ENCODE measurements at regions not wholly inside any gene's neighbourhood (a gene's known extent, or its start where the extent isn't known, plus 50 kb on each side); places are given as distances from the start of the nearest gene placed in this dataset.

DNA sequence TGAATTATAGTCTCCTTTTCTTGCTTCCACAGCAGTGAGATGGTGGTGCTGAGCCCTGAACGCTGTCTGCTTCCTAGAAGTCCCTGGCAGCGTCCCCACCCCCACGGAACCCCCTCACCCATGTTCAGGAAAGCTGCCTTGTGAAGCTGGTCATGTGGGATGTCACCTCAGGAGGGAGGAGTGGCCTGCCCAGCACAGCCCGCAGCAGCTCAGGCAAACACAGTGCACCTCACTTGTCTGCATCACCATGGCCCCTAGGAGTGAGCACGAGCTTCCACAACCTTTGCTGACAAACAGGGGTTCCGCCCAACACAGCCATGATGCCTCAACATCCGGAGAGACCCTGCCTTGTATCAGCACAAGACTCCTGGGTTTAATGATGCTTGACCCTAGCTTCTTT, 508.9 kb downstream of the RPS24 start:
- DNase-seq (ENCODE audit: extremely low spot score), result no peak
- ChIA-PET POLR2A (no interaction called here), CTCF (no interaction called here)
- TF ChIP-seq HDGF (IDR thresholded peaks at IDR 0.05; ENCODE audit: borderline replicate concordance) (no peak), FOXK2 (IDR thresholded peaks at IDR 0.05) (no peak), ARNT (IDR thresholded peaks at IDR 0.05) (no peak), ZNF384 (IDR thresholded peaks at IDR 0.05) (no peak), ELF4 (IDR thresholded peaks at IDR 0.05) (no peak), NFRKB (IDR thresholded peaks at IDR 0.05) (no peak), BHLHE40 (IDR thresholded peaks at IDR 0.05; ENCODE audit: borderline replicate concordance) (no peak)

DNA sequence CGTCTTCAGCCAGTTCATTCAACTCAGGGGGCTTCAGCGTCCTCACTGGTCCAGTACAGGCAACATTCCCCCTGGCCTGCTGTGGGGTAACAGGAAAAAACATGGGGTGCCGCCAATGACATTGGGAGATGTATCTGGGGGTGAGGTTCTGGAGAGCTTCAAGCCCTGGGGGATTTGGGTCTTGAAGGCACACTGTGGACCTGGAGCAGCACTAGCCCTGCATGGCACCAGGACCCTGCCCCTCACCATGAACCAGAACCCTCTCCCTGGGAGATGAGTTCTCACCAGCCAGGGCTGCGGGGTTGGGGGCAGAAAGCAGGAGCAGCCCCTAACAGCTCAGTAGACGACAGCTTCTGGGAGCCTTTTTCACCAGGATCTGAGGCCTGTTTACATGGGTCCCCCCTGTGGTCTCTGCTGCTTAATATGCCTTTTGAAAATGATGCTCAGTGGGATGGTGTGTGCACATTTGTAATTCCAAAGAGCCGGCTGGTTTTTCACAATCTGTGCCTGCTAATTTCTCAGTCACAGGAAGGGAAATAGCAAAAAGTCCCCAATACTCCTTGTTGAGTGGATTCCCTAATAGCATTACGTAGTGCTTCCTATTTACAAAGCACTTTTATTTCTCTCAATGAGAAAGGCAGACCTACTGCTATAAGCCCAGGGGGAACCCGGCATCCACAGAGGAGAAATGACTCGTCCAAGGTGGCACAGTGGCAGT, 509.5 kb downstream of the RPS24 start:
- ChIA-PET POLR2A (no interaction called here), CTCF (no interaction called here)
- TF ChIP-seq HDGF (IDR thresholded peaks at IDR 0.05; ENCODE audit: borderline replicate concordance) (no peak), BHLHE40 (IDR thresholded peaks at IDR 0.05; ENCODE audit: borderline replicate concordance) (no peak), CTBP1 (IDR thresholded peaks at IDR 0.05; ENCODE audit: borderline replicate concordance) (no peak), ZNF384 (IDR thresholded peaks at IDR 0.05) (no peak), L3MBTL2 (conservative IDR thresholded peaks at IDR 0.05) (no peak), LEF1 (IDR thresholded peaks at IDR 0.05; ENCODE audit: borderline replicate concordance) (no peak), ARNT (IDR thresholded peaks at IDR 0.05) (no peak), FOXM1 (IDR thresholded peaks at IDR 0.05; ENCODE audit: borderline replicate concordance) (no peak), FOXK2 (IDR thresholded peaks at IDR 0.05) (no peak), NFRKB (IDR thresholded peaks at IDR 0.05) (no peak), ELF4 (IDR thresholded peaks at IDR 0.05) (no peak), SP1 (IDR thresholded peaks at IDR 0.05) (no peak)
- TF ChIP-seq, protein P1, sequence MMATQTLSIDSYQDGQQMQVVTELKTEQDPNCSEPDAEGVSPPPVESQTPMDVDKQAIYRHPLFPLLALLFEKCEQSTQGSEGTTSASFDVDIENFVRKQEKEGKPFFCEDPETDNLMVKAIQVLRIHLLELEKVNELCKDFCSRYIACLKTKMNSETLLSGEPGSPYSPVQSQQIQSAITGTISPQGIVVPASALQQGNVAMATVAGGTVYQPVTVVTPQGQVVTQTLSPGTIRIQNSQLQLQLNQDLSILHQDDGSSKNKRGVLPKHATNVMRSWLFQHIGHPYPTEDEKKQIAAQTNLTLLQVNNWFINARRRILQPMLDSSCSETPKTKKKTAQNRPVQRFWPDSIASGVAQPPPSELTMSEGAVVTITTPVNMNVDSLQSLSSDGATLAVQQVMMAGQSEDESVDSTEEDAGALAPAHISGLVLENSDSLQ (IDR thresholded peaks at IDR 0.05), result no peak
- DNase-seq (ENCODE audit: extremely low spot score), result no peak

DNA sequence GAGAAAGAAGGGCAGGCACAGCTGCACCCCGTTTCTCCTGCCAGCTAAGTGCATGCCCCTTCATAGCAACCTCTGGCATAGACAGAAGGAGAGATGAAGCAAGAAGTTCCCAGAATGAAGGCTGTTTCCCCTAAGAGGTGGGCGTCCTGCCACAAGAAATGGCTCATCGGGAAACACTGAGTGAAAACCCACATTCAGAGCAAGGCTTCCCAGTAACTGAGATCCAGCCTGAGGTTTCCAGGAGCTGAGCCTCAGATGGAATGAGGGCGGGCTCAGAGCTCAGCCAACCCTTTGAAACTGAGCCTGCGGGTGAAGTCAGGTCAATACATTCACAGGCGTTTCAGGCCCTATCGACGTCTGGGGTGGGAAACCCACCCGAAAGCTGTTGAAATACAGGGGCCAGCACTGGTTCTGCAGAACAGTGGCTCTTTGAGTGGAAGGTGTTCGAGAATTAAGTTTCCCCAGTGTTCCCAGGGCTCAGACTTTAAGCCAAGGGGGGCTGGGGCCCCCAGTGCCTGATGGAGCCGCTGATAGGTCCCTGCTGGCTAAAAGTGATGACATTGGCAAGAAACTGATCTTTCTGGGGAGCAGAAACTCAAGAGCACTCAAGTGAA, 510.2 kb downstream of the RPS24 start:
- ChIA-PET POLR2A (no interaction called here), CTCF (no interaction called here)
- TF ChIP-seq, protein P1 (IDR thresholded peaks at IDR 0.05), result no peak
- no peak for TF ChIP-seq FOXA1 (IDR thresholded peaks at IDR 0.05)
- TF ChIP-seq NFRKB (IDR thresholded peaks at IDR 0.05), result no peak
- TF ChIP-seq TARDBP (IDR thresholded peaks at IDR 0.05), result no peak
- no peak for TF ChIP-seq BHLHE40 (IDR thresholded peaks at IDR 0.05; ENCODE audit: borderline replicate concordance)
- no peak for TF ChIP-seq CTBP1 (IDR thresholded peaks at IDR 0.05; ENCODE audit: borderline replicate concordance)
- no peak for TF ChIP-seq ELF4 (IDR thresholded peaks at IDR 0.05)
- no peak for TF ChIP-seq LEF1 (IDR thresholded peaks at IDR 0.05; ENCODE audit: borderline replicate concordance)
- no peak for TF ChIP-seq ARNT (IDR thresholded peaks at IDR 0.05)
- no peak for TF ChIP-seq SUZ12 (IDR thresholded peaks at IDR 0.05)
- no peak for TF ChIP-seq SP1 (IDR thresholded peaks at IDR 0.05)
- TF ChIP-seq L3MBTL2 (conservative IDR thresholded peaks at IDR 0.05), result no peak
- no peak for TF ChIP-seq ZNF384 (IDR thresholded peaks at IDR 0.05)
- TF ChIP-seq FOXK2 (IDR thresholded peaks at IDR 0.05), result no peak
- no peak for DNase-seq (ENCODE audit: extremely low spot score)

DNA sequence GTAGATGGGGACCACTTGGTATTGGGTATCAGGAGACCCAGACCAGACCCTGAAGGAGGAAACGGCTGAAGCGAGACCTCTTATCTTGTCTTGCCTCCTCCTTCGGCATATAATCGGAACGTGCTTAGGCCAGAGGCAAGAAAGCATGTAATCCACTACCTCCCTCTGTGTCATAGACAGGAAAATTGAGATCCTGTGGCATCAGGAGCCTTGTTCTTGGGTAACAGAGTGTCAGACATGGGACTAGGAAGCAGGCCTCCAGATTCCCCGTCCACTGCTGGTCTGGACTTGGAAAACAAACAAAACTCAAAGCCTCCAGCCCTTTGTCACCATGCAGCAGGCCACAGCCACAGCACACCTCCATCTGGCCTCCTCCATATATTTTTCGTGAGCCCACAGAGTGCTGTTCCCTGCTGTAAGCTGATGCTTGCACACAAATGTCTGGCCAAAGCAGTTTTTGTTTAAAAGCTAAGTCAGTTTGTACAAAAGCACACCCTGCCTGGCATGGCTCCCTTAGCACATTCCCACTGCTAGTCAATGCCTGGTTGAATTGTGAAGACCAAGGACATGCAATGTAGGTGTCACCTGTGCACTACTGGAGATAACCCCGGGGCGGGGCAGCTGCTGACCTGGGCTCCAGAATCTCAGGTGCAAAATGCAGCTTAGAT, 510.9 kb downstream of the RPS24 start:
- POLR2A ChIA-PET, result no interaction called here
- DNase-seq (ENCODE audit: extremely low spot score), result no peak

DNA sequence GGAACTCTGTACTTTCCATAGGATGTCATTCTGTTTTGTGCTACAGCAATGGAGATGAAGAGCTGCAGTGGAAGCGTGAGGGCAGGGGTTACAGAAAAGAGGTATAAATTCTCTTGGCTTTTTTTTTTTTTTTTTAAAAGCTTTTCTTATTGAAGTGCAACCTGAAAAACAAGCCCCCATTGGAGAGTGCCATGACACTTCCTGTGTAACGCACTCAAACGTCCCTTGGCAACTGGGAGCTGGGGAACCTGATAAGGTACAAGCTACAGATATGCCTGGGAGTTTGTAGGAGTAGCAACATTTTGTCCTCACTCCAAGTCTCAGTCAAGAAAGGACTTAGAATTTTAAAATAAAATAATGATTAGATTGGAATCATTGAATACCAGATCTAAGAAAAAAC, 512.1 kb downstream of the RPS24 start:
- ChIA-PET CTCF (no interaction called here), POLR2A (no interaction called here)
- TF ChIP-seq LEF1 (IDR thresholded peaks at IDR 0.05; ENCODE audit: borderline replicate concordance) (no peak), ELF4 (IDR thresholded peaks at IDR 0.05) (no peak), FOXA1 (IDR thresholded peaks at IDR 0.05) (no peak), FOXK2 (IDR thresholded peaks at IDR 0.05) (no peak), ARNT (IDR thresholded peaks at IDR 0.05) (no peak), CTBP1 (IDR thresholded peaks at IDR 0.05; ENCODE audit: borderline replicate concordance) (no peak), FOXM1 (IDR thresholded peaks at IDR 0.05; ENCODE audit: borderline replicate concordance) (no peak), ZNF384 (IDR thresholded peaks at IDR 0.05) (no peak; the same call in 1 of the 2 replicates), BHLHE40 (IDR thresholded peaks at IDR 0.05; ENCODE audit: borderline replicate concordance) (no peak), NFRKB (IDR thresholded peaks at IDR 0.05) (no peak), L3MBTL2 (conservative IDR thresholded peaks at IDR 0.05) (no peak), SUZ12 (IDR thresholded peaks at IDR 0.05) (no peak), SP1 (IDR thresholded peaks at IDR 0.05) (no peak), HDGF (IDR thresholded peaks at IDR 0.05; ENCODE audit: borderline replicate concordance) (no peak), TARDBP (IDR thresholded peaks at IDR 0.05) (no peak)
- TF ChIP-seq, protein P1 (IDR thresholded peaks at IDR 0.05), result no peak
- no peak for DNase-seq (ENCODE audit: extremely low spot score)

More for the DNA sequence above, 510.9 kb downstream of the RPS24 start:
- CTCF ChIA-PET, result no interaction called here
- TF ChIP-seq ZNF384 (IDR thresholded peaks at IDR 0.05) (no peak), L3MBTL2 (conservative IDR thresholded peaks at IDR 0.05) (no peak), FOXM1 (IDR thresholded peaks at IDR 0.05; ENCODE audit: borderline replicate concordance) (no peak), HDGF (IDR thresholded peaks at IDR 0.05; ENCODE audit: borderline replicate concordance) (no peak), TARDBP (IDR thresholded peaks at IDR 0.05) (no peak)

Data from HEK293T (cell line).